GM18511 (cell line): ENCODE measurements at regions not wholly inside any gene's neighbourhood (a gene's known extent, or its start where the extent isn't known, plus 50 kb on each side); places are given as distances from the start of the nearest gene placed in this dataset.
"Not testable (repeated sequence)": the region's sequence is repeated elsewhere in the genome, so short reads cannot be mapped to it uniquely, and the experiment has no call there.

Experiments used
- ATAC-seq: cut with Tn5 transposase; IDR thresholded peaks from one replicate; pipeline ENCODE4 v1.9.1; 2021; ENCODE audit warnings: mild to moderate bottlenecking, moderate library complexity; ENCODE audit not compliant: unreplicated experiment

GRCh38 chr6:82419132-82419581 is 55.5 kb downstream of the TPBG start:
- peak; percentile 85 for ATAC-seq

DNA sequence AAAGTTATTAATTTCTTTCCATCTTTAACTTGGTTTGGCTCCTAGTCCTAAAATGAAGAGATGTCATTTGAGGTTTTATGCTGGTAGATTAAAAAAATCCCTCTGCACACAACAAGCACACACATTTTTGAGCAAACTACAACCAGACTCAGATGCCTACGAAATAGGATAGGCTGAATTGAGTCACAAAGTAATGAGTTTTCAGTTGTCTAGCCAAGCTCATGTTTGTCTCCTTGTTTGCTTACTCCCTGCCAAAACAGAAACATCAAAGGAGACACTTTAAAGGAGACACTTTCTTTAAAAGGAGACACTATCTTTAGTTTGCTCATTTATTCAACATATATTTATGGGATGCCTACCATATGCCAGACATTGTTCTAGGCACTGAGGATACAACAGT is 56.2 kb downstream of the TPBG start:
- ATAC-seq = peak; percentile 30

- no peak for ATAC-seq
Measured at GRCh38 chr6:82430611-82431010, 67.0 kb downstream of the TPBG start.

DNA sequence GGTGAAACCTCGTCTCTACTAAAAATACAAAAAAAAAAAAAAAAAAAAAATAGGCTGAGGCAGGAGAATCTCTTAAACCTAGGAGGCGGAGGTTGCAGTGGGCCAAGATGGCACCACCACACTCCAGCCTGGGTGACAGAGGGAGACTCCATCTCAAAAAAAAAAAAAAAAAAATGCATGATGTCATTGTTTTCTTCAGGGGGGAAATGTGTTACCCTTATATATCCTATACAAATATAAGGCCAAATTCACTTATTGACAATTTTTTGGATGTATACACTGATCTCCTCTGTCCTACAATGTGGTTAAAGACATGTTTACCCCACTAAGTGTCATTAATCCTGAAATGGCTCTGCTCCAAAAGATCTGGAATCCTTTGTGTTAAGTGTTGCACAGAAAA is 73.1 kb downstream of the TPBG start:
- ATAC-seq = no peak

- ATAC-seq = no peak
Measured at GRCh38 chr6:82437701-82438100, 74.1 kb downstream of the TPBG start.

DNA sequence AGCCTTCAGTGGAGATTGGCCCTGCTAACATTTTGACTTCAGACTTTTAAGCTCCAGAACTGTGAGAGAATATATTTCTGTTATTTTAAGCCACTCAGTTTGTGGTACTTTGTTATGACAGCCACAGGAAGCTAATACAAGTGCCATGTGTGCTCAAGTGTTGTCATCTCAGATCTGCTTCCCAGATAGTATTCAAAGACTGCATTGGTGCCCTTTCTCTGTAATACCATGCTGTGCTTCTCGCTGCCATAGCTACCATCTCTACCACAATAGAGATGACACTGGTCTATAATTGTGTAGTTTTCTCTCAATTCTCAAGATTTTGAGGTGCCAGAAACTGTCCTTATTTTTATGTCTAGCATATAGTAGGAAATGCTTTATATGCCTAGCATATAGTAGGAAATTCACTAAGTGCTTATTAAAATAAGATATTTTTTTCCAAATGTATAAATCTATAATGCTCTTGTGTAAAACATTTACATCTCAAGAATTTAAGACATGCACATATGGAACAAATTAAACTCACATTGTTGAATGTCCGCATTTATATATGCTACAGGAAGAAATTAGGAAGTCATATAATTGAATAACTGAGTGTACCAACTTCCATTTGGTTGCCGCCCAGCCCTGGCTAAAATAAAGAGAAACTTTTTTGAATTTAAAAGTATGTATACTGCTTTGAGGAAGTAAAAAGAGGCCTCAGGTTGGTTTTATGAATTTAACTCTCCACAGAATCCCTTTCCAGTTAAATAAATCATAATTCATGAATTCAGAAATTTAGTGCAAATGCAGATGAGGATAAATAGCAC is 77.6 kb downstream of the TPBG start:
- no peak for ATAC-seq

DNA sequence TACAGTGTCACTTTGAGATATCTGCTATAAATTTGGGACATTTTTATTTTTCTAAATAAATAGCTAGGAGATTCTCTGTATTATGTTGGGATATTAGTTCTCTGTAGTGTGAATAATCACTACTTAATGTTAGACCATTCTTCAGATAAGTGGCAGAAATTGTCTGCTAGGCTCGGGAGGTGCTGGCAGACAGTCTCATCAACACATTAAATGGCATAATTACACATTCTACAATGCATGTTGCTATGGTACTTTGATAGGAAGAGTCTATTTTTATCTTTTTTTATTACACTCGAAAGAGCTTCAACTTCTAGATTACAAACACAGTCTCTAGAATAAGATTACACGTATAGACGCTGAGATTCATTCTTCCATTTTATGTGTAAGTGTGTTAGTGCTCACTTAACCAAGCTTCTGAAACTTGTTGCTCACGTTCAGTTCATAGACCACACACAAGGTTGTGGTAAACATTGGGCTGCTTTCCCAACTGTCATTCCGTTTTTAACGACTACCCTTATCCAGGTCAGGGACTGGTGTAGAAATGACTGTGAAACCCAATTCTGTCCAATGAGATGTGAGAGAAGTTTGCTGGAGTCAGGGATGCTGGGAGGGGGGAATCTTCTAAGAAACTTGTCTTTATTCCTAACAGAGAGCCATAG is 78.6 kb downstream of the TPBG start:
- ATAC-seq = no peak

- no peak for ATAC-seq
Measured at GRCh38 chr6:82458147-82458546, 94.5 kb downstream of the TPBG start.

GRCh38 chr6:82458705-82459104 is 95.1 kb downstream of the TPBG start:
- ATAC-seq = no peak

DNA sequence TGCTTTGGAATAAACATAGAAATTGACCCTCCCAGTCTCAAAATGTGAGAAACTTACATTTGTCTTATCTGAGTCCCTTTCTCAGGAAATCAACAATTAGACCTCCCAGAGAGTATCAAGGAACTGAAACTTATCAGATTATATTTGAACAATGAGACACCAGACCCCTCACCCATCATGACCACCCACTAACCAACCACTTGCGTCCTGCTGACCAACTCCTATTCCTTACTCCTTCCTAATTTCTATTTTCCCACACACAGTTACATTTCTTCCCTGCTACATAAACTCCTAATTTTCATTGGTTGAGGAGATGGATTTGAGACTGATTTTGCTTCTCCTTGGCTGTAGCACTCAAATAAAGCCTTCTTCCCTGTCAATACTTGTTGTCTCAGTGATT is 97.9 kb downstream of the TPBG start:
- ATAC-seq = no peak

GRCh38 chr6:82467338-82467737 is 103.7 kb downstream of the TPBG start:
- no peak for ATAC-seq

GRCh38 chr6:82470123-82470522 is 106.5 kb downstream of the TPBG start:
- not testable (repeated sequence) for ATAC-seq

GRCh38 chr6:82475106-82475505 is 111.5 kb downstream of the TPBG start:
- not testable (repeated sequence) for ATAC-seq

GRCh38 chr6:82484001-82484400 is 120.4 kb downstream of the TPBG start:
- no peak for ATAC-seq

DNA sequence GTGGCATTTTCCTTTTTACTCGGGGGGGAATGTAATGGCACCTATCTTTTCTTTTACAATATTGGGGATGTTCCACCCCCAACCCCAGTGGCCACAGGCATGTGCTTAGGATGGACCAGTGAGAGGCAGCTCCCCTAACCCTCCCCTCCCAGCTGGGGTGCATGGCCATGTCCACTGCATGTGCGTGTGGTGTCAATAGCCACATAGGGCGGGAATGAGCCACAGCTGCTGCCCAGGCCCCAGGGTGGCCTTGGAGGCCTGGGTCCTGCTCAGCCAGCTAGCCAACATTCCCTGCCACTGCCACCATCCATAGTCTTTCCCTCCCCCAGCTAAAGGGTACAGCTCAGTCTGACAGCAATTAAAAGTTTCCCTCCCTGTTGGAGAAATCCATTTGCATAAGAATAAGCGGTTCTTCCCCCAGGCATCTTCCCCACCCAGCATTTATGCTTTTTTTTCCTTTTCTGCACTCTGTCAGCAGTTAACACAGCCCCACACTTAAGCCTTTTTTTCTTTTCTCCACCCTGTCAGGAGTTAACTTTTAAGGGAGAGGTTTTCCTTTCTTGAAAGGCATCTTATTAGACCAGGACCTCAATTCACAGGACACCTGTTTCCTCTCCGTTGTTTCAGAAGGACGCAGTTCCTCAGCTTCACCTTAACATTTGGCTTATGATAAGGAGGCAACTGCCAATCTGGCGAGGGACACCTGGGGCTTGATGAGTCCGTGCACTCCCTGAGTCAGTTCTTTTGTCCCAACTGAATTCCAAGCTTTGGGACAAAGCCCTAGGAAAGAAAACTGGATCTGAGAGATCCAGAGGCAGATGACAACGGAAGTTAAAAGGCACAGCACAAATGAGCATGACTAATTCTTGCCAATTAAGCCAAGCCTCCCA is 121.4 kb downstream of the TPBG start:
- no peak for ATAC-seq

DNA sequence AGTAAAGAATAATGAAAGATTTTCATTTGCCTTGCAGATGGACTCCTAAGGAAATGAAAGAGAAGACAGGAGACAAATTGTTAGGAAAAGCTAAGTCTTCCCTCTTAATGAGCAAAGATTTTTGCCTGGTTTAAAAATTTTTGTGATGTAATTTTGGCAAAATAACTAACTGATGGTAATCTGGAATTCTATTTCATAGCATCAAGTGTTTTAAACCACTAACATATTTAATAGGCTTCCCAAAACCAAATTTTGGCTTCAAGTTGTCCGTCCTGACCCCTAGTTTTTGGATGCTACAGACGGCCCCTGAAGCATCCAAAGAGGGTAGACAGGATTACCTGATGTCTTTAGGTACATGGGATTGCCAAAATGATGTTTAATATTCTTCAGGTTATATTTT is 124.3 kb downstream of the TPBG start:
- ATAC-seq = no peak

- no peak for ATAC-seq
Measured at GRCh38 chr6:82488403-82488802, 124.8 kb downstream of the TPBG start.

GRCh38 chr6:82492134-82492533 is 128.5 kb downstream of the TPBG start:
- no peak for ATAC-seq

GRCh38 chr6:82493467-82493866 is 129.8 kb downstream of the TPBG start:
- ATAC-seq = no peak

GRCh38 chr6:82494367-82494766 is 130.8 kb downstream of the TPBG start:
- no peak for ATAC-seq

DNA sequence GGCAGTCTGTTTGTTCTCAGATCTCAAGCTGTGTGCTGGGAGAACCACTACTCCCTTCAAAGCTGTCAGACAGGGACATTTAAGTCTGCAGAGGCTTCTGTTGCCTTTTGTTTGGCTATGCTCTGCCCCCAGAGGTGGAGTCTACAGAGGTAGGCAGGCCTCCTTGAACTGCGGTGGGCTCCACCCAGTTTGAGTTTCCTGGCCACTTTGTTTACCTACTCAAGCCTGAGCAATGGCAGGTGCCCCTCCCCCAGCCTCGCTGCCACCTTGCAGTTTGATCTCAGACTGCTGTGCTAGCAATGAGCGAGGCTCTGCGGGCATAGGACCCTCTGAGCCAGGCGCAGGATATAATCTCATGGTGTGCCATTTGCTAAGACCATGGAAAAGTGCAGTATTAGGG is 138.3 kb downstream of the TPBG start:
- ATAC-seq = not testable (repeated sequence)
